ENCODE measurements at regions not wholly inside any gene's neighbourhood (a gene's known extent, or its start where the extent isn't known, plus 50 kb on each side); places are given as distances from the start of the nearest gene placed in this dataset.

DNA sequence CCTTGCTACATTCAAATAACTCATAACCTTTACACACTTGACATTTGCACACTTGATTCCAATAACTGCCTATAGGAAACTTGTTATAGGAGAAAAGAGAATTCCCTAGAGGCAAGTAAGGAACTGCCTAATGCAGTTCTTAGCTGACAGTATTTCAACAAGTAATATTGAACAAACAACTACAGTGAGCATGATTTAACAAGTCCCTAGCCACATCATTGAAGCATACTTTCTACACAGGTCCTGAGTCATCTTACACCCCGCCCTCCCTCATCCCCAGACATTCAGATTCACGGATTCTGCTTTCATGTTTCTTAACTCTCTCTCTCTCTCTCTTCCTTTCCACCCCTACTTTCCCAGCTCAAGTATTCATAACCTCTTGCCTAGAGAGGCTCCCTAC lies 153.5 kb downstream of the LSM5 start:
- POLR2A ChIA-PET = no interaction called here
- H2AFZ ChIP-seq (ENCODE audit: low read depth) = no peak overlapping the region
- H3K4me3 ChIP-seq (ENCODE audit: low read depth in 2 of 2, low read length in 1 of 2) = no peak overlapping the region
- H3K9me2 ChIP-seq = no peaks in the 10 kb centered on the region
- H3K36me3 ChIP-seq (replicated peaks in 1 of 2; ENCODE audit: control insufficient read depth in 1 of 2, insufficient read depth in 2 of 2, low read length in 1 of 2) = no peaks in the 10 kb centered on the region
- no peaks in the 10 kb centered on the region for H3K79me2 ChIP-seq (ENCODE audit: insufficient read depth)
- 0% methylated on average over 2 of the region's 2 CpGs for WGBS (ENCODE audit: low lambda C conversion rate)
- TF ChIP-seq YY1 (IDR thresholded peaks at IDR 0.05; ENCODE audit: low read depth) = no peak
- TF ChIP-seq, protein P1, sequence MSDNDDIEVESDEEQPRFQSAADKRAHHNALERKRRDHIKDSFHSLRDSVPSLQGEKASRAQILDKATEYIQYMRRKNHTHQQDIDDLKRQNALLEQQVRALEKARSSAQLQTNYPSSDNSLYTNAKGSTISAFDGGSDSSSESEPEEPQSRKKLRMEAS (IDR thresholded peaks at IDR 0.05; ENCODE audit: low read depth) = no peak
- TF ChIP-seq, protein P2, sequence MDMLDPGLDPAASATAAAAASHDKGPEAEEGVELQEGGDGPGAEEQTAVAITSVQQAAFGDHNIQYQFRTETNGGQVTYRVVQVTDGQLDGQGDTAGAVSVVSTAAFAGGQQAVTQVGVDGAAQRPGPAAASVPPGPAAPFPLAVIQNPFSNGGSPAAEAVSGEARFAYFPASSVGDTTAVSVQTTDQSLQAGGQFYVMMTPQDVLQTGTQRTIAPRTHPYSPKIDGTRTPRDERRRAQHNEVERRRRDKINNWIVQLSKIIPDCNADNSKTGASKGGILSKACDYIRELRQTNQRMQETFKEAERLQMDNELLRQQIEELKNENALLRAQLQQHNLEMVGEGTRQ (IDR thresholded peaks at IDR 0.05; ENCODE audit: borderline replicate concordance, low read depth, low read length) = no peak
- no peak for TF ChIP-seq RFX5 (IDR thresholded peaks at IDR 0.05; ENCODE audit: low read length)
- no peaks in the 10 kb centered on the region for H4K20me1 ChIP-seq (ENCODE audit: insufficient read depth)
- no peak for DNase-seq
- no peaks in the 10 kb centered on the region for H3F3A ChIP-seq (replicated peaks; ENCODE audit: insufficient read depth)
- no peaks in the 10 kb centered on the region for H3K9me3 ChIP-seq
- H3K4me1 ChIP-seq (ENCODE audit: control insufficient read depth in 1 of 2, insufficient read depth in 2 of 2, low read depth in 1 of 2, low read length in 1 of 2) = no peaks in the 10 kb centered on the region
- no peak overlapping the region for H3K9ac ChIP-seq
- no peak overlapping the region for H3K27ac ChIP-seq (ENCODE audit: low read depth in 2 of 2, low read length in 1 of 2)
- no peak overlapping the region for H3K4me2 ChIP-seq
- peaks cover 4% of the 10 kb centered on the region; the same call in 1 of the 2 replicates for H3K27me3 ChIP-seq (ENCODE audit: insufficient read depth)
- CTCF ChIA-PET = interaction anchor here (3.4 kb wide), 1 partner anchor 11 kb away, joined by 19 read pairs; no protein-coding TSS in a partner anchor

DNA sequence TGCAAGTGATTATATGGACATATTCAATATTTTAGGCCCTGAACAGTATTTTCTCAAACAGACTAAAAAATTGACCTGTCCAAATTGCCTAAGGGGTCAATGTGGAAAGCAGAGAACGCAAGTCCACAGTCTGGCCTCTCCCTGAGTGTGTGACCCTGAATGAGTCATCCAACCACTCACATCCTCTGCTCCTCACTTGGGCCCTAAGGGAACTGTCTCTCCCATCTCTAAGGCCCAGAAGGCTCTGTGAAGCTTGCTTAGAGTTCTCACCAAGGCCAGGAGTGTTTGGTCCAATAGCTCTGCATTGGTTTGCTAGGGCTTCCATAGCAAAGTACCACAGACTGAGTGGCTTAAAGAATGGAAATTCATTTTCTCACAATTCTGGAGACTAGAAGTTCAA lies 155.1 kb downstream of the LSM5 start:
- Histone ChIP-seq H3K79me2 (ENCODE audit: insufficient read depth) (no peaks in the 10 kb centered on the region), H3K9ac (no peak overlapping the region), H3K4me1 (ENCODE audit: control insufficient read depth in 1 of 2, insufficient read depth in 2 of 2, low read depth in 1 of 2, low read length in 1 of 2) (no peaks in the 10 kb centered on the region), H3K9me2 (no peaks in the 10 kb centered on the region), H3K36me3 (replicated peaks in 1 of 2; ENCODE audit: control insufficient read depth in 1 of 2, insufficient read depth in 2 of 2, low read length in 1 of 2) (no peaks in the 10 kb centered on the region), H3K27me3 (ENCODE audit: insufficient read depth) (no peaks in the 10 kb centered on the region; the same call in 1 of the 2 replicates), H2AFZ (ENCODE audit: low read depth) (no peak overlapping the region), H4K20me1 (ENCODE audit: insufficient read depth) (no peaks in the 10 kb centered on the region), H3K9me3 (no peaks in the 10 kb centered on the region), H3K4me3 (ENCODE audit: low read depth in 2 of 2, low read length in 1 of 2) (no peak overlapping the region), H3K4me2 (no peak overlapping the region), H3F3A (replicated peaks; ENCODE audit: insufficient read depth) (no peaks in the 10 kb centered on the region), H3K27ac (ENCODE audit: low read depth in 2 of 2, low read length in 1 of 2) (no peak overlapping the region)
- POLR2A ChIA-PET = no interaction called here
- CTCF ChIA-PET = no interaction called here
- DNase-seq = no peak
- no peak for TF ChIP-seq FOXJ3 (CRISPR knock-in tag; IDR thresholded peaks at IDR 0.05)
- TF ChIP-seq MXI1 (IDR thresholded peaks at IDR 0.05; ENCODE audit: low read depth, low read length) = no peak
- TF ChIP-seq, protein P2 (IDR thresholded peaks at IDR 0.05; ENCODE audit: borderline replicate concordance, low read depth, low read length) = no peak
- TF ChIP-seq, protein P3, sequence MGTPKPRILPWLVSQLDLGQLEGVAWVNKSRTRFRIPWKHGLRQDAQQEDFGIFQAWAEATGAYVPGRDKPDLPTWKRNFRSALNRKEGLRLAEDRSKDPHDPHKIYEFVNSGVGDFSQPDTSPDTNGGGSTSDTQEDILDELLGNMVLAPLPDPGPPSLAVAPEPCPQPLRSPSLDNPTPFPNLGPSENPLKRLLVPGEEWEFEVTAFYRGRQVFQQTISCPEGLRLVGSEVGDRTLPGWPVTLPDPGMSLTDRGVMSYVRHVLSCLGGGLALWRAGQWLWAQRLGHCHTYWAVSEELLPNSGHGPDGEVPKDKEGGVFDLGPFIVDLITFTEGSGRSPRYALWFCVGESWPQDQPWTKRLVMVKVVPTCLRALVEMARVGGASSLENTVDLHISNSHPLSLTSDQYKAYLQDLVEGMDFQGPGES (IDR thresholded peaks at IDR 0.05; ENCODE audit: low read depth, low read length) = no peak
- TF ChIP-seq SIN3A (IDR thresholded peaks at IDR 0.05; ENCODE audit: borderline replicate concordance, low read depth, low read length) = no peak
- TF ChIP-seq RAD21 (IDR thresholded peaks at IDR 0.05; ENCODE audit: low read length) = no peak
- no peak for TF ChIP-seq GABPA (IDR thresholded peaks at IDR 0.05; ENCODE audit: low read depth)
- no peak for TF ChIP-seq JUND (IDR thresholded peaks at IDR 0.05)
- TF ChIP-seq POLR2AphosphoS5 (IDR thresholded peaks at IDR 0.05; ENCODE audit: low read depth, low read length) = no peak
- 10% methylated on average over 1 of the region's 1 CpG for WGBS (ENCODE audit: low lambda C conversion rate)

Measured in SK-N-SH (cell line).